ENCODE measurements at regions not wholly inside any gene's neighbourhood (a gene's known extent, or its start where the extent isn't known, plus 50 kb on each side); places are given as distances from the start of the nearest gene placed in this dataset.

- Mint-ChIP-seq H3K27me3 (ENCODE audit: low read depth in 2 of 2) (peaks cover 15 to 17% of the 10 kb centered on the region in 2 donors), H3K36me3 (no peaks in the 10 kb centered on the region), H3K4me1 (no peaks in the 10 kb centered on the region), H3K27ac (no peak overlapping the region), H3K4me3 (no peak overlapping the region), H3K9me3 (no peaks in the 10 kb centered on the region)
- WGBS (ENCODE audit: insufficient coverage): 73% methylated on average over 9 of the region's 9 CpGs
- Histone ChIP-seq H3K27me3 (ENCODE audit: control insufficient read depth, insufficient read depth, low read length) (no peaks in the 10 kb centered on the region), H3K36me3 (ENCODE audit: control insufficient read depth, insufficient read depth, low read length) (no peaks in the 10 kb centered on the region), H3K4me3 (ENCODE audit: low read length) (no peak overlapping the region), H3K4me1 (ENCODE audit: control insufficient read depth, insufficient read depth, low read length) (no peaks in the 10 kb centered on the region), H3K27ac (ENCODE audit: low read length) (no peak overlapping the region), H3K9me3 (ENCODE audit: control insufficient read depth, insufficient read depth, low read length) (no peaks in the 10 kb centered on the region)
- intact Hi-C loops (cut with micrococcal nuclease): no loop called here
- no peak for TF ChIP-seq CTCF (IDR thresholded peaks at IDR 0.05)
- no peak for DNase-seq
- no peak for ATAC-seq
Measured at GRCh38 chr12:29086325-29087271, 62.5 kb upstream of the FAR2 start.

GRCh38 chr12:29088611-29089219 lies 60.4 kb upstream of the FAR2 start:
- no peak overlapping the region for H3K4me3 Mint-ChIP-seq
- ATAC-seq (no peak), DNase-seq (peak in 1 of 2 donors; percentile 41)
- Histone ChIP-seq H3K4me1 (ENCODE audit: control insufficient read depth, insufficient read depth, low read length) (no peaks in the 10 kb centered on the region), H3K9me3 (ENCODE audit: control insufficient read depth, insufficient read depth, low read length) (no peaks in the 10 kb centered on the region), H3K4me3 (ENCODE audit: low read length) (no peak overlapping the region), H3K36me3 (ENCODE audit: control insufficient read depth, insufficient read depth, low read length) (no peaks in the 10 kb centered on the region), H3K27me3 (ENCODE audit: control insufficient read depth, insufficient read depth, low read length) (no peaks in the 10 kb centered on the region), H3K27ac (ENCODE audit: low read length) (no peak overlapping the region)
- H3K9me3 Mint-ChIP-seq: no peaks in the 10 kb centered on the region
- H3K4me1 Mint-ChIP-seq: no peaks in the 10 kb centered on the region
- H3K27me3 Mint-ChIP-seq (ENCODE audit: low read depth in 2 of 2): peaks cover 7 to 13% of the 10 kb centered on the region in 2 donors
- intact Hi-C loops (cut with micrococcal nuclease): loop anchor here (1.0 kb wide), 1 partner anchor 229 kb away; no protein-coding TSS in a partner anchor
- H3K36me3 Mint-ChIP-seq: no peaks in the 10 kb centered on the region
- TF ChIP-seq CTCF (IDR thresholded peaks at IDR 0.05): peak; percentile 61
- no peak overlapping the region for H3K27ac Mint-ChIP-seq

Data from natural killer cell (primary cell).